Activated T-cell treated with anti-CD3 and anti-CD28 coated beads for 48 hours (primary cell): ENCODE measurements at regions not wholly inside any gene's neighbourhood (a gene's known extent, or its start where the extent isn't known, plus 50 kb on each side); places are given as distances from the start of the nearest gene placed in this dataset.
"Not testable (repeated sequence)": the region's sequence is repeated elsewhere in the genome, so short reads cannot be mapped to it uniquely, and the experiment has no call there.

Source experiments
- DNase-seq: peaks from one replicate; pipeline ENCODE4 v3.0.0-alpha.2; 2020; ENCODE audit warnings: low read depth

GRCh38 chr5:167339205-167339604 is 952.2 kb upstream of the WWC1 start:
- no peak for DNase-seq

- no peak for DNase-seq
These were observed 945.0 kb upstream of the WWC1 start for GRCh38 chr5:167346461-167346860.

GRCh38 chr5:167348251-167348926 is 943.1 kb upstream of the WWC1 start:
- DNase-seq, result no peak

GRCh38 chr5:167348980-167349379 is 942.5 kb upstream of the WWC1 start:
- no peak for DNase-seq

- DNase-seq, result no peak
These were observed 940.1 kb upstream of the WWC1 start for GRCh38 chr5:167351316-167351715.

- no peak for DNase-seq
These were observed 938.6 kb upstream of the WWC1 start for GRCh38 chr5:167352801-167353200.

- DNase-seq, result no peak
These were observed 936.1 kb upstream of the WWC1 start for GRCh38 chr5:167355346-167355745.

- DNase-seq, result no peak
These were observed 935.1 kb upstream of the WWC1 start for GRCh38 chr5:167356374-167356773.

GRCh38 chr5:167358868-167359492 is 932.5 kb upstream of the WWC1 start:
- no peak for DNase-seq

- DNase-seq, result no peak
These were observed 929.6 kb upstream of the WWC1 start for GRCh38 chr5:167361795-167362194.

- DNase-seq, result no peak
These were observed 928.4 kb upstream of the WWC1 start for GRCh38 chr5:167363065-167363464.

GRCh38 chr5:167375125-167375524 is 916.3 kb upstream of the WWC1 start:
- no peak for DNase-seq

GRCh38 chr5:167378894-167379723 is 912.3 kb upstream of the WWC1 start:
- no peak for DNase-seq

GRCh38 chr5:167381457-167381856 is 910.0 kb upstream of the WWC1 start:
- no peak for DNase-seq

- no peak for DNase-seq
These were observed 901.9 kb upstream of the WWC1 start for GRCh38 chr5:167389537-167389936.

- not testable (repeated sequence) for DNase-seq
These were observed 900.2 kb upstream of the WWC1 start for GRCh38 chr5:167391286-167391685.

- no peak for DNase-seq
These were observed 899.2 kb upstream of the WWC1 start for GRCh38 chr5:167392240-167392639.

- DNase-seq, result no peak
These were observed 898.1 kb upstream of the WWC1 start for GRCh38 chr5:167393358-167393757.

- DNase-seq, result no peak
These were observed 888.8 kb upstream of the WWC1 start for GRCh38 chr5:167402671-167403070.

GRCh38 chr5:167406513-167406912 is 884.9 kb upstream of the WWC1 start:
- no peak for DNase-seq

- no peak for DNase-seq
These were observed 878.9 kb upstream of the WWC1 start for GRCh38 chr5:167412556-167412955.

GRCh38 chr5:167413506-167413905 is 877.9 kb upstream of the WWC1 start:
- DNase-seq, result no peak

GRCh38 chr5:167414611-167415010 is 876.8 kb upstream of the WWC1 start:
- no peak for DNase-seq
